Jurkat, Clone E6-1 (cell line): ENCODE measurements at regions not wholly inside any gene's neighbourhood (a gene's known extent, or its start where the extent isn't known, plus 50 kb on each side); places are given as distances from the start of the nearest gene placed in this dataset.

Experiments used
- DNase-seq: peaks from one replicate; pipeline ENCODE4 v3.0.0-alpha.2; 2011; ENCODE audit warnings: low read depth, low spot score
- H3K4me3 ChIP-seq: 2 replicates; pipeline ENCODE4 v1.5.1; 2011; ENCODE audit warnings: mild to moderate bottlenecking, low read length, control low read depth, moderate library complexity

GRCh38 chr5:133786420-133786819 is 174.1 kb upstream of the FSTL4 start:
- DNase-seq: no peak
- no peak overlapping the region for H3K4me3 ChIP-seq

GRCh38 chr5:133785182-133785581 is 172.8 kb upstream of the FSTL4 start:
- no peak for DNase-seq

GRCh38 chr5:133783481-133783880 is 171.1 kb upstream of the FSTL4 start:
- no peak overlapping the region for H3K4me3 ChIP-seq
- DNase-seq: no peak

More at GRCh38 chr5:133785182-133785581, 172.8 kb upstream of the FSTL4 start:
- no peak overlapping the region for H3K4me3 ChIP-seq

GRCh38 chr5:133782736-133783135 is 170.4 kb upstream of the FSTL4 start:
- DNase-seq: no peak
- H3K4me3 ChIP-seq: no peak overlapping the region

- no peak for DNase-seq
- H3K4me3 ChIP-seq: no peak overlapping the region
These were observed 169.3 kb upstream of the FSTL4 start for GRCh38 chr5:133781436-133782225.

- no peak for DNase-seq
These were observed 168.4 kb upstream of the FSTL4 start for GRCh38 chr5:133780619-133781280.

GRCh38 chr5:133779828-133780475 is 167.6 kb upstream of the FSTL4 start:
- no peak overlapping the region for H3K4me3 ChIP-seq
- no peak for DNase-seq

More at GRCh38 chr5:133780619-133781280, 168.4 kb upstream of the FSTL4 start:
- H3K4me3 ChIP-seq: no peak overlapping the region

GRCh38 chr5:133778636-133779035 is 166.3 kb upstream of the FSTL4 start:
- no peak overlapping the region for H3K4me3 ChIP-seq
- DNase-seq: no peak

- H3K4me3 ChIP-seq: no peak overlapping the region
- no peak for DNase-seq
These were observed 165.6 kb upstream of the FSTL4 start for GRCh38 chr5:133777951-133778350.

GRCh38 chr5:133775584-133776304 is 163.4 kb upstream of the FSTL4 start:
- H3K4me3 ChIP-seq: no peak overlapping the region
- DNase-seq: no peak

GRCh38 chr5:133773247-133774202 is 161.2 kb upstream of the FSTL4 start:
- H3K4me3 ChIP-seq: no peak overlapping the region
- DNase-seq: no peak

GRCh38 chr5:133769842-133770241 is 157.5 kb upstream of the FSTL4 start:
- DNase-seq: no peak
- H3K4me3 ChIP-seq: no peak overlapping the region

GRCh38 chr5:133763744-133764143 is 151.4 kb upstream of the FSTL4 start:
- H3K4me3 ChIP-seq: no peak overlapping the region
- DNase-seq: no peak

GRCh38 chr5:133761632-133762031 is 149.3 kb upstream of the FSTL4 start:
- no peak for DNase-seq

GRCh38 chr5:133760532-133760931 is 148.2 kb upstream of the FSTL4 start:
- no peak overlapping the region for H3K4me3 ChIP-seq
- no peak for DNase-seq

More at GRCh38 chr5:133761632-133762031, 149.3 kb upstream of the FSTL4 start:
- no peak overlapping the region for H3K4me3 ChIP-seq

- DNase-seq: no peak
- no peak overlapping the region for H3K4me3 ChIP-seq
These were observed 146.3 kb upstream of the FSTL4 start for GRCh38 chr5:133758641-133759040.

GRCh38 chr5:133757396-133757945 is 145.1 kb upstream of the FSTL4 start:
- no peak for DNase-seq
- H3K4me3 ChIP-seq: no peak overlapping the region

- DNase-seq: no peak
- no peak overlapping the region for H3K4me3 ChIP-seq
These were observed 144.4 kb upstream of the FSTL4 start for GRCh38 chr5:133756756-133757155.
